NCI-H2171 treated with DMSO at 0.1 percent for 48 hours (cell line): ENCODE measurements at regions not wholly inside any gene's neighbourhood (a gene's known extent, or its start where the extent isn't known, plus 50 kb on each side); places are given as distances from the start of the nearest gene placed in this dataset.
A peak's percentile ranks its signal among the peaks of the same experiment; 100 is the strongest.

Source experiments
- DNase-seq: peaks from one replicate; lab custom pipeline; 2025; lab: John Stamatoyannopoulos, UW

GRCh38 chr21:43348170-43348766, 78.7 kb downstream of the SIK1 start:
- no peak for DNase-seq

GRCh38 chr21:43347461-43348169, 79.3 kb downstream of the SIK1 start:
- DNase-seq = no peak

- no peak for DNase-seq
Measured at GRCh38 chr21:43346551-43346950, 80.4 kb downstream of the SIK1 start.

GRCh38 chr21:43345746-43346409, 81.1 kb downstream of the SIK1 start:
- no peak for DNase-seq

GRCh38 chr21:43345046-43345745, 81.7 kb downstream of the SIK1 start:
- DNase-seq = no peak

- peak; percentile 12 for DNase-seq
Measured at GRCh38 chr21:43343992-43344886, 82.7 kb downstream of the SIK1 start.

GRCh38 chr21:43343095-43343991, 83.6 kb downstream of the SIK1 start:
- no peak for DNase-seq

GRCh38 chr21:43342301-43342881, 84.5 kb downstream of the SIK1 start:
- no peak for DNase-seq

GRCh38 chr21:43341378-43342161, 85.4 kb downstream of the SIK1 start:
- DNase-seq = no peak

GRCh38 chr21:43340491-43341377, 86.2 kb downstream of the SIK1 start:
- no peak for DNase-seq

GRCh38 chr21:43339668-43340067, 87.3 kb downstream of the SIK1 start:
- no peak for DNase-seq

GRCh38 chr21:43338951-43339350, 88.0 kb downstream of the SIK1 start:
- DNase-seq = peak; percentile 12

- peak; percentile 66 for DNase-seq
Measured at GRCh38 chr21:43337901-43338655, 88.9 kb downstream of the SIK1 start.

- no peak for DNase-seq
Measured at GRCh38 chr21:43335119-43335518, 91.8 kb downstream of the SIK1 start.

GRCh38 chr21:43334214-43334958, 92.5 kb downstream of the SIK1 start:
- no peak for DNase-seq

- DNase-seq = no peak
Measured at GRCh38 chr21:43333298-43334062, 93.5 kb downstream of the SIK1 start.
